Epithelial cell of proximal tubule (primary cell): ENCODE measurements at regions not wholly inside any gene's neighbourhood (a gene's known extent, or its start where the extent isn't known, plus 50 kb on each side); places are given as distances from the start of the nearest gene placed in this dataset.

Experiments used
- DNase-seq: peaks from one replicate; pipeline ENCODE4 v3.0.0-alpha.2; 2011; ENCODE audit warnings: low read depth
- H3K4me3 ChIP-seq: 2 replicates; pipeline ENCODE4 v1.5.1; 2011; ENCODE audit warnings: low read depth, mild to moderate bottlenecking, low read length
- TF ChIP-seq, protein P1 (sequence below): conservative IDR thresholded peaks from 2 replicates; pipeline ENCODE4 v1.5.1; 2012; ENCODE audit warnings: low read depth, mild to moderate bottlenecking, low read length

DNA sequence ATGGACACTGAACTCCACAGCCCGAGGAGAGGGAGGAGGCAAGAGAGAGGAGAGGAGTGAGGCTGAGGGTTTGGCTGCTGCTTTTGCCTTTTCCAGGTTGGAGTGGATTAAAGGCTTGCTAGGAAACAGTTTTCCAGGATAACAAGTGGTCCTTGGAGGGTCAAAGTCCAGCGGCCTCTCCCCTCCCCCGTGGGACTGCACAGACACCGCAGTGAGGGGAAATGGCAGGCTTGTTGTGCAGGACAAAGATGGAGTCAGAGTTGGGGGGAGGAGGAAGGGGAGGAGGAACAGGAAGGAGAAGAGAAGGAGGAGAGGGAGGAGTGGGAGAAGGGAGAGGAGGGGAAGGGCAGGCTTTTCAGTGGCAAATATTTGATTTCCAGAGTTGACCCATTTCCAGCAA, 245.5 kb downstream of the RBM19 start:
- no peak for DNase-seq
- TF ChIP-seq, protein P1, sequence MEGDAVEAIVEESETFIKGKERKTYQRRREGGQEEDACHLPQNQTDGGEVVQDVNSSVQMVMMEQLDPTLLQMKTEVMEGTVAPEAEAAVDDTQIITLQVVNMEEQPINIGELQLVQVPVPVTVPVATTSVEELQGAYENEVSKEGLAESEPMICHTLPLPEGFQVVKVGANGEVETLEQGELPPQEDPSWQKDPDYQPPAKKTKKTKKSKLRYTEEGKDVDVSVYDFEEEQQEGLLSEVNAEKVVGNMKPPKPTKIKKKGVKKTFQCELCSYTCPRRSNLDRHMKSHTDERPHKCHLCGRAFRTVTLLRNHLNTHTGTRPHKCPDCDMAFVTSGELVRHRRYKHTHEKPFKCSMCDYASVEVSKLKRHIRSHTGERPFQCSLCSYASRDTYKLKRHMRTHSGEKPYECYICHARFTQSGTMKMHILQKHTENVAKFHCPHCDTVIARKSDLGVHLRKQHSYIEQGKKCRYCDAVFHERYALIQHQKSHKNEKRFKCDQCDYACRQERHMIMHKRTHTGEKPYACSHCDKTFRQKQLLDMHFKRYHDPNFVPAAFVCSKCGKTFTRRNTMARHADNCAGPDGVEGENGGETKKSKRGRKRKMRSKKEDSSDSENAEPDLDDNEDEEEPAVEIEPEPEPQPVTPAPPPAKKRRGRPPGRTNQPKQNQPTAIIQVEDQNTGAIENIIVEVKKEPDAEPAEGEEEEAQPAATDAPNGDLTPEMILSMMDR: no peak
- no peak overlapping the region for H3K4me3 ChIP-seq

GRCh38 chr12:113719911-113720591, 246.1 kb downstream of the RBM19 start:
- no peak for DNase-seq
- TF ChIP-seq, protein P1: no peak
- no peak overlapping the region for H3K4me3 ChIP-seq

DNA sequence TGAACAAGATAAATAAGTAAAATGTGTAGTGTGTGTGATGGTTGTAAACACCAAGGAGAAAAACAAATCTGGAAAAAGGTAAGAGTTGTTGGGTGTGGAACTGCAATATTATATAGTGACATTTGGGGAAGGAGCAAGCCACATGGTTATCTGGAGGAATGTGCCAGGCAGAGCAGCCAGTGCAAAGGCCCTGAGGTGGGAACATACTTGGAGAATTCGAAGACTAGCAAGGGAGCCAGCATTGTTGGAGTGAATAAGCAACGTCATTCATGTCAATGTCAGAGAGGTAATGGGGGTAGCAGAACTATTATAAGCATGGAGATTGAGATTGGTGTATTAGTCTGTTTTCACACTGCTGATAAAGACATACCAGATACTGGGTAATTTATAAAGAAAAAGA, 241.5 kb upstream of the LHX5 start:
- no peak overlapping the region for H3K4me3 ChIP-seq
- DNase-seq: no peak
- TF ChIP-seq, protein P1: no peak

GRCh38 chr12:113712481-113712880, 240.8 kb upstream of the LHX5 start:
- no peak for DNase-seq
- no peak overlapping the region for H3K4me3 ChIP-seq
- TF ChIP-seq, protein P1: no peak

DNA sequence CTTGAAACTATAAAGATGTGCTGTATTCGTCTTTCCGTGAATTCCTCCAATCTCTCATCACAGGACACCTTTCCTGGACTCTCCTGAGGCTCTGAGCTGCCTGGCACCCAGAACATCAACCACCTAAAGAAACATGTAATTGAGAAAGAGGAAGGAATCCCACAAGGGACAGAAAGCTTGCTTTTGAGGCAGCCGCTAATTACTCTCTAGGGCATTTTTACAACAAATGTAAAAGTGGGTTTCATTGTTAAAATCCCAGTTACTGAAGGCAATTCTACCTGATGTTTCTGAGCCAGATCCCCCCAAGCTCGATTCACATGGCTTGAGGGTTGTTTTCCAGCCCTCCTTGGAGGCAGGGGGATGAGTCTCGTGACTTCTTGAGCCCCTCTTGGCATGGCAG, 238.5 kb upstream of the LHX5 start:
- no peak overlapping the region for H3K4me3 ChIP-seq
- DNase-seq: no peak
- TF ChIP-seq, protein P1: no peak

DNA sequence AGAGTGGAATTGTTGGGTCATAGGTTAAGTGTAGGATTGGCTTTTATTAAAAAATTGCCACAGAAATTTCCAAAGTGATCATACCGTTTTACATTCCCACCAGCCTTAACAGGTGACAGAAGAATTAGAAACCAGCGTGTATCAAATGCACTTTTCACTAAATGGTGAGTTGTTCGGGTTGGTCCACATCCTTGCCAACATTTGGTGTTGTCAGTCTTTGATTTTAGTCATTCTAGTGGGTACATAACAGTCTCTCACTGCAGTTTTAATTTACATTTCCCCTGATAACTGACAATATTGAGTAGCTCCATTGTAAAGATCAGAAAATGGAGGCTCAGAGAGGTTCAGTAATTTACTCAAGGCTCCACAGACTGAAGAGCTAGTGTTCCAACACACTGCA, 237.8 kb upstream of the LHX5 start:
- TF ChIP-seq, protein P1: no peak
- DNase-seq: no peak
- H3K4me3 ChIP-seq: no peak overlapping the region

GRCh38 chr12:113702836-113703235, 231.2 kb upstream of the LHX5 start:
- TF ChIP-seq, protein P1: no peak
- H3K4me3 ChIP-seq: no peak overlapping the region
- DNase-seq: no peak
